ENCODE measurements at regions not wholly inside any gene's neighbourhood (a gene's known extent, or its start where the extent isn't known, plus 50 kb on each side); places are given as distances from the start of the nearest gene placed in this dataset.
"Not testable (repeated sequence)": the region's sequence is repeated elsewhere in the genome, so short reads cannot be mapped to it uniquely, and the experiment has no call there.

DNA sequence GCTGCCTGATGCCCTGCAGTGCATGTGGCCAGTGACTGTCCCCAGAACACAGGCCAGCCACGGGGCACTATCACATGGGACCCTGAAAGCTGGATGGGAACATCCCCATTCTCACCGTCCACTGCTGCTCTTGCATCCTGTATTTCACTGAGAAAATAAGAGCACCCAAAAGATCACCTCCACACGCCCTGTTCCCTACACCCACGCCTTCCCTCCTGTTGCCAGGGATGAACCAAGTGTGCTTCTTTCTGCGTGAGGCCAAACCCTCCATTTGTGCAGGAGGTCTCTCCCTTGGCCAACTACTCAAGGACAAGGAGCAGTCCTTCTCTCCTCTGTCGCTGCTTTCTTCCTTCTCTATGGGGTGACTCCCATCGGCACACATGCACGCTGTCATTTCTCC lies 118.3 kb downstream of the LRRC37A3 start:
- DNase-seq, result not testable (repeated sequence)

GRCh38 chr17:64800361-64800895 lies 118.8 kb downstream of the LRRC37A3 start:
- not testable (repeated sequence) for DNase-seq

DNA sequence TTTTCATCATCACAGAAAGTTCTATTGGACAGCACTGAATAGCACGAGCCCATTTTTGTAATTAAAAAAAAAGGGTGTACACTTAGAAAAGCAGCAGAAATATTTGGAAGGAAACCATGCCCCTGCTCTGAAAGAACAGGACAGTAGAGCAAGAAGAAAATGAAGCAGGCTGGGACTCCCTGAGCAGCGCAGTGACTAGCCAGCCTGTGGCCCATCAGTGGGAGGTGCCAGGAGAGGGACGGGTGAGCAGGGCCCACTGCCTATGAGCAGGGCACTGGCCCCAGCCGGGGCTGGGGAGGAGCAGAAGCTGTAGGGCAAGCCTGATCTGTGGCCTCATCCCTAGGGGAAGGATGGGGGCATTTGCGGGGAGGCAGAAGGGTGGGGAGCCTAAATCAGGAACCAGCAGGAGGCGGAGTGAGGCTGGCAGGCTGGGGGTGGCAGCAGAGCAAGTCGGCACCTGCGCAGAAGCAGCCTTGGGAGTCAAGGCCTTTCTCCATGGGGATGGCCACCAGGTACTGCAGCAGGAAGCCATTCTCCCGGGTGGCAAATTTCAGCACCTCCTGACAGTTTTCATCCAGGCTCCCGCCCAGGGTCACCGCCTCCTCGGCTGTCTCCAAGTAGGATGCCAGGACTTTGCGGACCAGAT lies 119.6 kb downstream of the LRRC37A3 start:
- not testable (repeated sequence) for DNase-seq

DNA sequence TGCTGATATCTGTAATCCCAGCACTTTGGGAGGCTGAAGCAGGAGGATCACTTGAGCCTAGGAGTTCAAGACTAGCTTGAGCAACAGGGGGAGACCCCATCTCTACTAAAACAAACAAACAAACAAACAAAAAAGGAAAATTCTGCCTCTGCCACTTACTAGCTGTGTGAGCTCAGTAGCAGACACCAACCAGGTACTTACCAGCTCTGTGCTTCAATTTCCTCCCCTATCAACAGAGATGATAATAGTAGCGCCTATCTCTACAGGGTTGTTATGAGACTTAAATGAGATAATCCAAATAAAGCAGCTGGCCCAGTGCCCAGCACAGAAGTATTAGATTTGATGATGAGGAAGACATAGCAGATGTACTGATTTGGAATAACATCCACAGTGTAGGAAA lies 120.3 kb downstream of the LRRC37A3 start:
- DNase-seq, result not testable (repeated sequence)

DNA sequence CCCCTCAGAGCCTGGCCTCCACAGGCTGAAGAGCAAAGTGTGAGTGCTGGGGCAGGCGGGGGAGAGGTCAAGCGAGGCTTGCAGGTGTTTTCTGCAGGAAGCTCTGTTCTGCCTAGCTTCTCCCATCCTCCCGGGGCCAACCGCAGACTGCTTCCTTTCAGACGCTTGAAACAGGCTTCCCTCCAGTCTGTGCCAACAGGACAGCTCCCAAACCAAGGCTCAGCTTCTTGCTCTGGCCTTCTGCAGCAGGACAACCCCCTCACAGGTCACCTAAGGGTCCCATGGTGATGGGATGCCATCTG lies 120.8 kb downstream of the LRRC37A3 start:
- DNase-seq, result not testable (repeated sequence)

DNA sequence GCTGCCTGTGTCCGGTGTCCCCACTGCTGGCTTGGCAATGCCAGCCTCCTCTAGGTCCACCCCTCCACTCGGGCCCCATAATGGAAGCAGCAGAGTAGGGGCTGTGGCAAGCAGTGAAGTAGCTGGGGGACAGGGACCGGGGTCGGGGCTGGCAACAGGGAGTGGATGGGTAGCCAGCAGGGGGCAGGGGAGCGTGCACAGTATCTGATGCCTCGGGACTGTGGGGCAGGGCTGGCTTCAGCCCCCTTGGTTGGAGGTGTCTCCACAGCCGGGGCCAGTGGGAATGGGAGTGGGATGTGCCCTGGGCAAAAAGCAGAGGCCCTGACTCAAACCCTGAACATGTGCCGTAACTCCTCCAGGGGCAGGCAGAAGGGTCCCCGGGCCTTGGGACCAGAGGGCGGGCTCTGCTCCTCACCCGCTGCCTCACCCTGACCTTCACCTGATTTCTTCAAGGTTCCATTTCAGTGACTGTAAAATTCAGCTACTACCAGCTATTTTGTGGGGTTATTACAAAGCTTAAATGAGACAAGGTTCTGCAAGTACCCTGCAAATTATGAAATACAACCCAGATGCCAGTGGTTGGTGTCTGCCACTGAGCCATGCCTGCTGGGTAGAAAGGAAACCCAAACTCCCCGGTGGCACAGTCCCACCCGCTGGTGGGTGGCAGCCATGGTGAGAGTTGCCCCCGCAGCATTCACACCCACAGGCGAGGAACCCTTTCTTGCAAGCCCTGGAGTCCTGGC lies 121.4 kb downstream of the LRRC37A3 start:
- not testable (repeated sequence) for DNase-seq

DNA sequence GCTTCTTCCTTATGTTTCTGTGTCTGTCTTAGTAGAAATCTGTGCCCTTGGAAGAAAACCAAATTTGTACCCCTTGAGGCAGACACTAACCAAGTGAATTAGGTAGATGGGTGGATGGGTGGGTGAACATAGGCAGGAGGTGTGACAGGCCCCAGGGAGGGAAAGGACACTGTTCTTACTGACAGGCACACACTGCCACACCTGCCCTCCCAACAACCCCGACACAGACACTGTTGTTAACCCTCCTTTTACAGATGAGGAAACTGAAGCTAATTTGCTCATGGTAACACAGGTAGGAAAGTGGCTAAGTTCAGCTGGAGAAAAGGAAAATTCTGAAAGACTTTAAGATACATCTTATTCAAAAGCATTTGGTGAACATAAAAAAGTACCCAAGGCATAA lies 123.9 kb downstream of the LRRC37A3 start:
- not testable (repeated sequence) for DNase-seq

DNA sequence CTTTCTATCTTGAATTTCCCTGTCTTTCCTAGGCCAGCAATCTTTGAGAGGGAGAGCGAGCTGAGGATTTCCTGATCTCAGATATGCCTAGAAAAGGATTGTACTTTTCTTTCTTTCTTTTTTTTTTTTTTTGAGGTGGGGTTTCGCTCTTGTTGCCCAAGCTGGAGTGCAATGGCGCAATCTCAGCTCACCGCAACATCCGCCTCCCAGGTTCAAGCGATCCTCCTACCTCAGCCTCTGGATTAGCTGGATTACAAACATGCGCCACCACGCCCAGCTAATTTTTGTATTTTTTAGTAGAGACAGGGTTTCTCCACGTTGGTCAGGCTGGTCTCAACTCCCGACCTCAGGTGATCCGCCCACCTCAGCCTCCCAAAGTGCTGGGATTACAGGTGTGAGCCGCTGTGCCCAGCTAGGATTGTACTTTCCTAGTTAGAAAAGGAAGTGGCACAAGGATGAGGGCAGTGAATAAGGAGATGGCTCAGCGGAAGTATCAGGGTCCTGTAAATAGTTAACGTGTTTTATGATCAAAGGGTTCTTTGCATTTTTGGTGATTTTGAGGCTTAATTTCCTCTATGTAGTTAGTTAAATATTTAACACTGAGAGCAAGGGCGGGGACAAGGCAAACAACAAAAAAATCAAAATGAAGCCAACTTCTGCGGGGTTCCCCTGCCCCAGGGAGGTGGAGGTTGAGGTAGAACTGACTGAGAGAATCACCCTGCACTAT lies 124.6 kb downstream of the LRRC37A3 start:
- DNase-seq, result not testable (repeated sequence)

GRCh38 chr17:64794113-64794512 lies 125.2 kb downstream of the LRRC37A3 start:
- DNase-seq, result not testable (repeated sequence)

- not testable (repeated sequence) for DNase-seq
Measured at GRCh38 chr17:64792793-64793575, 126.3 kb downstream of the LRRC37A3 start.

DNA sequence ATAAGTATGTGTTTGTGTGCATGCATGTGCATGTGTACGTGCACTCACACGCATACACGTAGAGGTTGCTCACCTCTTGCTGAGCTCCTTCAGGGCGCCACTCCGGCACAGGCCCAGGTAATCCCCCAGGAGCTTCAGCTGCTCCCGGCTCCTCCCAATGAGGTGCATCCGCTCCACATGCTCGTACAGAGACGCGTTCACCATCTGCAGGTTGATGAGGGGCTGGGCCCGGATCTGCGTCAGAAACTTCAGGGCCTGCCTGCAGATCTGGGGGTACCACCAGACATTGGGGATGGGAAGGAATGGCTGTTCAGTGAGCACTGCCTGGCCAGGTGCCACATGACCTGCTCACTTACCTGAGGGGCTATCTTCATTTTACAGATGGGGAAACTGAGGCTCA lies 127.0 kb downstream of the LRRC37A3 start:
- not testable (repeated sequence) for DNase-seq

- DNase-seq, result not testable (repeated sequence)
Measured at GRCh38 chr17:64791691-64792090, 127.6 kb downstream of the LRRC37A3 start.

- DNase-seq, result not testable (repeated sequence)
Measured at GRCh38 chr17:64791226-64791625, 128.1 kb downstream of the LRRC37A3 start.

DNA sequence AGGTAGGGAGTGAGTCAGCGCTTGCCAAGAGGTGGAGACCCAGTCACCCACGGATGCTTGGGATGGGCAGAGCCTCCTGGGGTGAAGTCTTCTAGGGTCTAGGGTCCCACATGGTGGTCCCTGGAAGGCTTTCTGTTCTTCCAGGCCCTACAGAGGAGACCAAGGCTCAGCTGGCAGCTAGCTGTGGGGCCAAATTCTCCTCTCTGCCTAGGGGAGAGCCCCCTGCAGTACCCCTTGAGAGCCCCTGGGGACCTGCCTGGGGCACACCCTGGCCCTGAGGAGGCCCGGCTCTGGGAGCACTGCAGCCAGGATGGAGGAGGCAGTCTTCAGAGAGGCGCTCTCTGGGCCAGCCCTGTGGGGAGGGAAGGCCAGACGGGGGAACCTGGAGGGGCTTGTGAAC lies 128.6 kb upstream of the SMURF2 start:
- not testable (repeated sequence) for DNase-seq

GRCh38 chr17:64790193-64790592 lies 128.1 kb upstream of the SMURF2 start:
- DNase-seq, result not testable (repeated sequence)

GRCh38 chr17:64789061-64789445 lies 126.9 kb upstream of the SMURF2 start:
- not testable (repeated sequence) for DNase-seq

DNA sequence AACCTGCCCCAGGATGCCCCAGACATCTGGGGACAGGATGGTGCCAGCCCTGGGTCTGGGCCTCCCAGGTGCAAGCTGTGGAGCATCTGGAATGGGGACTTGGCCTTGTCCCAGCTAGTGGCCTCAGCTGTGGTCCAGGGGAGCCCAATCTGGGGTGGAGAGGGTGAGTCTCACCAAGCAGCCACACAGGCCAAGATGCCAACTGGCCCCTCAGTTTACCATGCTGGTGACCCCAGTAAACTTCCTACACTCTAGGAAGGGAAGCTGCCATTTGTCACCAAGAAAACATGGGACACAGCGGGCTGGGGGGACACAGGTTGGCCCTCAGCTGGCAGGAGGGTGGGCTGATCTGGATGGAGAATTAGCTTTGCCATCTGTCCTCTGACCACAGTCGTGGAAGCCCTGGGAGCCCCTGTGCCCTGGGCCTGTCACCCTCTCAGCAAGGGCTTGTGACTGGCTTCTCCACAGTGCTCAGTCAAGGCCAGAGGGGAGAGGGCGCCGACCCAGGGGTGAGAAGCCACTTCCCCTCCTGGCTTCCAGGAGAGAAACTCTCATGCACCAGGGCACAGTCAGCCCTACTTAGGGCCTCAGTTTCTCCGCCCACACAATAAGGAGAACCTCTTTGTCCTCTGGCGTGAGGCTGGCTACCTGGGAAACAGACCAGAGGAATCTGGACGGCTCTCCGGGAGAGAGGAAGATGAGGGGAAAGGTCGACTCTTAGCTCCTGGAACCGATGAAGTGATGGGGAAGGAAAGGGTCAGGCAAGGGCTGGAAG lies 126.4 kb upstream of the SMURF2 start:
- DNase-seq, result no peak

DNA sequence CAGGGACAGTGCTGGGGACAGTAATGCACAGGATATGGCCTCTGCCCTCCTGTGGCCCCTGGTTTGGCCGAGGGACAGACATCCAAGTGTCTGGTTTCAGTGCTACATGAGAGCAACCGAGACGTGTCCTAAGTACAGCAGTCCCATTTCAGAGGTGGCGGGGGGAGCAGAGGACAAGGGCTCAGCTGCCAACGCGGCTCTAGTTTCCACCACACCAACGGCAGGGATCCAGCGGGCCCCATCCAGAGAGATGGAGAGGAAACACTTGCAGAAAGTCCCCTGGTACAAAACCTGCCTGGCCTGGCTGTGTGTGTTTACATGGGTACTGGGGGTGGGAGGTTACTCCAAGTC lies 125.8 kb upstream of the SMURF2 start:
- DNase-seq, result no peak

DNA sequence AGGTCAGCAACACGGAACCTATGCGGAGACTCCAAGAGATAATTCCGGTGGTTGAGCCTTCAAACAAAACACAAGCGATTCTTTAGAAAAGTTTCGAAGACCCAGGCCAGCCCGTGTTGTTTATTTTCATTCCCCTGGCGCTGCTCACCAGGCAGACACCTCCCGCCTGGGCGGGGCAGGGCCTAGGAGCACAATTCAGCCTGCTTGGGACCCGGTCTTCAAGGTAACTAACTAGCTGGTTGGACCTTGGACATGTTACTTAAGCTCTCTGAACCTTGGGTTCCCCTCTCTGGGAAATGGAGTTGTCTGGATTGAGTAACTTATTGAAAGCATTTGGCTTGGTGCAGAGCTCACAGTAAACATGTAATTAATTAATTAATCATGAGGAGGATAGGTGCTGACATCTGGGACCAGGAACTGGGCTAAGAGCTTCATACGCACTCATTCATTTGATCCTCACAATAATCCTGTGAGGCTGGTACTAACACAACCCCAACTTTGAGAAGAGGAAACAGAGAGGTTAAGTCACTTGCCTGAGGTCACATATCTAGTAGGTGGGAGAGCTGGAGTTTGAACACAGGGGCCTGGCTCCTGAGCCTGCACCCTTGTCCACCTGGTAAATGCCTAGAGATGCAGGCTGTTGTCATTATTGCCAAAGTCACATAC lies 125.3 kb upstream of the SMURF2 start:
- no peak for DNase-seq

- no peak for DNase-seq
Measured at GRCh38 chr17:64786337-64786736, 124.2 kb upstream of the SMURF2 start.

- no peak for DNase-seq
Measured at GRCh38 chr17:64785011-64785421, 122.9 kb upstream of the SMURF2 start.

Data from renal pelvis (tissue), 1 donor.